ENCODE measurements at regions not wholly inside any gene's neighbourhood (a gene's known extent, or its start where the extent isn't known, plus 50 kb on each side); places are given as distances from the start of the nearest gene placed in this dataset.

- no TSS peak for BruUV-seq (replicated peaks)
- DNase-seq (ENCODE audit: low spot score) = no peak
- Histone ChIP-seq H3K9me3 (ENCODE audit: low read length) (no peaks in the 10 kb centered on the region), H3K79me2 (ENCODE audit: insufficient read depth, low read depth, low read length) (no peaks in the 10 kb centered on the region), H3K9me2 (ENCODE audit: insufficient read depth, low read length) (no peaks in the 10 kb centered on the region), H3K4me3 (ENCODE audit: low read depth, low read length, poor library complexity, severe bottlenecking) (no peak overlapping the region), H2AFZ (ENCODE audit: low read length) (no peak overlapping the region), H3K36me3 (ENCODE audit: insufficient read depth, low read length) (no peaks in the 10 kb centered on the region), H3K4me2 (ENCODE audit: low read length) (no peak overlapping the region), H3K4me1 (ENCODE audit: insufficient read depth, low read length, poor library complexity, severe bottlenecking) (no peaks in the 10 kb centered on the region), H4K20me1 (ENCODE audit: insufficient read depth, low read length) (no peaks in the 10 kb centered on the region), H3K27ac (ENCODE audit: low read depth, low read length, poor library complexity, severe bottlenecking) (no peak overlapping the region)
- TF ChIP-seq EZH2phosphoT487 (IDR thresholded peaks at IDR 0.05; ENCODE audit: borderline replicate concordance, low read depth, low read length) = no peak
- intact Hi-C loops (cut with micrococcal nuclease; ENCODE audit: unreplicated experiment) = no loop called here
- ChIA-PET POLR2A (interaction anchor here (0.8 to 1.2 kb wide), 2 partner anchors 19 to 1444 kb away, joined by 3 read pairs; no protein-coding TSS in a partner anchor), CTCF (ENCODE audit: unreplicated experiment) (no interaction called here)
These were observed 177.8 kb upstream of the MEF2C start for GRCh38 chr5:89060768-89061167.

DNA sequence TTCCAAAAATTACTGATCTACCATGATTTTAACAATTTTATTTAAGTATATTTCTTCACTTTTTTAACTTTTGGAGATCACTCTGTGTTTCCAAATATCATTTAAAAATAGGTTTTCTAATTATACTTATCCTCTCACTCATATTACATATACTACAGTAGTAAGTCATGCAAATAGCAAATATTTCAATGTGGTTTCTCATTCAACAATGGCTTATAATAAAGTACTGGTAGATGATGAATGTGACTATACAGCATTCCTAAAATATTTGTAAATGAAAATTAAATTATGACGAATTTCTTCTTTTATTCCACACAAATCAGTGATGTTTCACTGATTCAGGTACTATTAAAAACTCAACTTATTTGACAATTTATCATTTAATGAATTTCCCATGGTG is 176.3 kb upstream of the MEF2C start:
- Histone ChIP-seq H4K20me1 (ENCODE audit: insufficient read depth, low read length) (no peaks in the 10 kb centered on the region), H3K4me3 (ENCODE audit: low read depth, low read length, poor library complexity, severe bottlenecking) (no peak overlapping the region), H3K9me3 (ENCODE audit: low read length) (no peaks in the 10 kb centered on the region), H3K4me1 (ENCODE audit: insufficient read depth, low read length, poor library complexity, severe bottlenecking) (no peaks in the 10 kb centered on the region), H3K79me2 (ENCODE audit: insufficient read depth, low read depth, low read length) (no peaks in the 10 kb centered on the region), H3K4me2 (ENCODE audit: low read length) (no peak overlapping the region), H3K36me3 (ENCODE audit: insufficient read depth, low read length) (no peaks in the 10 kb centered on the region), H3K27ac (ENCODE audit: low read depth, low read length, poor library complexity, severe bottlenecking) (no peak overlapping the region), H2AFZ (ENCODE audit: low read length) (no peak overlapping the region), H3K9me2 (ENCODE audit: insufficient read depth, low read length) (no peaks in the 10 kb centered on the region)
- ChIA-PET CTCF (ENCODE audit: unreplicated experiment) (no interaction called here), POLR2A (no interaction called here)
- intact Hi-C loops (cut with micrococcal nuclease; ENCODE audit: unreplicated experiment) = loop anchor here (10.0 kb wide), 1 partner anchor 334 kb away; no protein-coding TSS in a partner anchor
- no peak for DNase-seq (ENCODE audit: low spot score)
- TF ChIP-seq CTCF (conservative IDR thresholded peaks at IDR 0.05; ENCODE audit: low read length) (no peak), EZH2phosphoT487 (IDR thresholded peaks at IDR 0.05; ENCODE audit: borderline replicate concordance, low read depth, low read length) (no peak)
- no TSS peak for BruUV-seq (replicated peaks)

DNA sequence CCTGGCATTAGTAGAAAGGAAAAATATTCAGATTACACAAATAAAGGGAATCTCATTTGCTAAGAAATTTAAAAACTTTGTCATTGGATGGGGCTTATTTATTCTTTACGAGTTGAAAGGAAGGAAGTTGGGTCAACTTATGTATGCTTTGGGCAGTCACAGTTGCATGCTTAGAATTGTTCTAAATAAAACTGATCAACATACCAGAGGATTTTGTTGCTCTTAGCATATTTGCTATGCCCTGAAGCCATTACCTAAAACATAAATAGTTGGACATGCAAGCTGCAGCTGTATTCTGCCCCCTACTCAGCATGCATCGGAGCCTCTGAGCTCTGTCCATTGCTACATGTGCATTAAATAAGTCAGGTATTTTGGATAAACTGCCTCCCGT is 172.7 kb upstream of the MEF2C start:
- no TSS peak for BruUV-seq (replicated peaks)
- Histone ChIP-seq H3K27ac (ENCODE audit: low read depth, low read length, poor library complexity, severe bottlenecking) (no peak overlapping the region), H3K9me2 (ENCODE audit: insufficient read depth, low read length) (no peaks in the 10 kb centered on the region), H3K4me3 (ENCODE audit: low read depth, low read length, poor library complexity, severe bottlenecking) (no peak overlapping the region), H3K79me2 (ENCODE audit: insufficient read depth, low read depth, low read length) (no peaks in the 10 kb centered on the region), H2AFZ (ENCODE audit: low read length) (no peak overlapping the region), H3K36me3 (ENCODE audit: insufficient read depth, low read length) (no peaks in the 10 kb centered on the region), H3K4me2 (ENCODE audit: low read length) (no peak overlapping the region), H3K4me1 (ENCODE audit: insufficient read depth, low read length, poor library complexity, severe bottlenecking) (no peaks in the 10 kb centered on the region), H3K9me3 (ENCODE audit: low read length) (no peaks in the 10 kb centered on the region), H4K20me1 (ENCODE audit: insufficient read depth, low read length) (no peaks in the 10 kb centered on the region)
- intact Hi-C loops (cut with micrococcal nuclease; ENCODE audit: unreplicated experiment) = loop anchor here (10.0 kb wide), 1 partner anchor 331 kb away; no protein-coding TSS in a partner anchor
- POLR2A ChIA-PET = interaction anchor here (0.7 kb wide), 1 partner anchor 15 kb away, joined by 3 read pairs; no protein-coding TSS in a partner anchor
- no peak for DNase-seq (ENCODE audit: low spot score)
- TF ChIP-seq EZH2phosphoT487 (IDR thresholded peaks at IDR 0.05; ENCODE audit: borderline replicate concordance, low read depth, low read length) (no peak), CTCF (conservative IDR thresholded peaks at IDR 0.05; ENCODE audit: low read length) (no peak)
- CTCF ChIA-PET (ENCODE audit: unreplicated experiment) = no interaction called here

All from OCI-LY7 (cell line).